BLaER1 (cell line): ENCODE measurements at regions not wholly inside any gene's neighbourhood (a gene's known extent, or its start where the extent isn't known, plus 50 kb on each side); places are given as distances from the start of the nearest gene placed in this dataset.
A peak's percentile ranks its signal among the peaks of the same experiment; 100 is the strongest.

Source experiments
- H3K27ac ChIP-seq: shearing (Covaris generic); formaldehyde crosslinking; 2 replicates; pipeline ENCODE4 v1.8.1; 2022
- H3K27me3 ChIP-seq: shearing (Covaris generic); formaldehyde crosslinking; 2 replicates; pipeline ENCODE4 v1.8.1; 2022
- H3K36me3 ChIP-seq: shearing (Covaris generic); formaldehyde crosslinking; 2 replicates; pipeline ENCODE4 v1.8.1; 2022
- H3K4me1 ChIP-seq: shearing (Covaris generic); formaldehyde crosslinking; 2 replicates; pipeline ENCODE4 v1.8.1; 2022
- H3K4me2 ChIP-seq: shearing (Covaris generic); formaldehyde crosslinking; 2 replicates; pipeline ENCODE4 v1.8.1; 2022
- H3K4me3 ChIP-seq: shearing (Covaris generic); formaldehyde crosslinking; 2 replicates; pipeline ENCODE4 v1.8.1; 2022
- H3K9ac ChIP-seq: shearing (Covaris generic); formaldehyde crosslinking; 2 replicates; pipeline ENCODE4 v1.8.1; 2022
- H3K9me3 ChIP-seq: shearing (Covaris generic); formaldehyde crosslinking; 2 replicates; pipeline ENCODE4 v1.8.1; 2022
- H4K20me1 ChIP-seq: shearing (Covaris generic); formaldehyde crosslinking; 2 replicates; pipeline ENCODE4 v1.8.1; 2022
- Cebpa-rat ChIP-seq: shearing (Covaris generic); IDR thresholded peaks from 2 replicates; pipeline ENCODE4 v1.8.1; 2022

- H3K27ac ChIP-seq = no peak overlapping the region
- no peak overlapping the region for H3K9ac ChIP-seq
- H3K36me3 ChIP-seq = no peaks in the 10 kb centered on the region
- no peak overlapping the region for H3K4me2 ChIP-seq
- H4K20me1 ChIP-seq = no peaks in the 10 kb centered on the region
- H3K27me3 ChIP-seq = peaks cover 7% of the 10 kb centered on the region; the same call in 1 of the 2 replicates
- no peaks in the 10 kb centered on the region for H3K9me3 ChIP-seq
- H3K4me1 ChIP-seq = peaks cover 4% of the 10 kb centered on the region; the same call in 1 of the 2 replicates
- H3K4me3 ChIP-seq = no peak overlapping the region
- no peak for TF ChIP-seq Cebpa-rat
Measured at GRCh38 chr14:89028462-89029134, 204.1 kb downstream of the TTC8 start.

- H3K27ac ChIP-seq = no peak overlapping the region
- no peak overlapping the region for H3K9ac ChIP-seq
- H4K20me1 ChIP-seq = no peaks in the 10 kb centered on the region
- peaks cover 4% of the 10 kb centered on the region; the same call in 1 of the 2 replicates for H3K4me1 ChIP-seq
- peaks cover 7% of the 10 kb centered on the region; the same call in 1 of the 2 replicates for H3K27me3 ChIP-seq
- no peak for TF ChIP-seq Cebpa-rat
- no peaks in the 10 kb centered on the region for H3K36me3 ChIP-seq
- no peak overlapping the region for H3K4me2 ChIP-seq
- H3K4me3 ChIP-seq = no peak overlapping the region
- no peaks in the 10 kb centered on the region for H3K9me3 ChIP-seq
Measured at GRCh38 chr14:89029961-89030694, 205.7 kb downstream of the TTC8 start.

- H3K9ac ChIP-seq = no peak overlapping the region
- TF ChIP-seq Cebpa-rat = no peak
- no peak overlapping the region for H3K27ac ChIP-seq
- peaks cover 4% of the 10 kb centered on the region; the same call in 1 of the 2 replicates for H3K4me1 ChIP-seq
- H3K4me2 ChIP-seq = no peak overlapping the region
- no peak overlapping the region for H3K4me3 ChIP-seq
- H3K36me3 ChIP-seq = no peaks in the 10 kb centered on the region
- no peaks in the 10 kb centered on the region for H4K20me1 ChIP-seq
- H3K9me3 ChIP-seq = no peaks in the 10 kb centered on the region
- H3K27me3 ChIP-seq = peaks cover 7% of the 10 kb centered on the region; the same call in 1 of the 2 replicates
Measured at GRCh38 chr14:89030921-89031320, 206.5 kb downstream of the TTC8 start.

DNA sequence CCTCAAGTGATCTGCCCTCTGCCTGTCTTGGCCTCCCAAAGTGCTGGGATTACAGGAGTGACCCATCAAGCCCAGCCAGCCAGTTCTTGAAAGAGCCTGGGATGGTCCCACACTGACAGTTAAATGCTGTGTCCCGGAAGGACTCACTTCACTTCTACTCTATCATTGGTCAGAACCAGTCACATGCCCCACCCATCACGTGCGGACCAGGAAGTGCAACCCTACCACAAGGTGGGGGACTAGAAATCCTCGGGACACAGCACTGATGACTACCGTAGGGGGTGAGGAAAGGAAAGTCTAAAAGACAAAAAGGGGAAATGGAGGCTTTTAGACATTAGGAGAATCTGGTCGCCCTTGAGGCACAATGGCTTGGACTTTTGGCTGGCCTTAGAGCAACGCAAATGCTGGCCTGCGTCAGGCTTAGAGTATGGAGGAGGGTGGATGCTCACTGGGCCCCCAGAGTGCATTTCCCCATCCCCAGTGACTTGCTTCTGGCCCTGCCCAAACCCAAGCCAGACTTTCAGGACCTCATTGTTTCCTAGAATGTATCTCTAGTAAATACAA is 207.7 kb downstream of the TTC8 start:
- Histone ChIP-seq H3K4me3 (no peak overlapping the region), H3K27ac (no peak overlapping the region), H3K27me3 (peaks cover under 1% of the 10 kb centered on the region; the same call in 1 of the 2 replicates), H3K9me3 (no peaks in the 10 kb centered on the region), H3K4me1 (peaks cover 4% of the 10 kb centered on the region; the same call in 1 of the 2 replicates), H4K20me1 (no peaks in the 10 kb centered on the region), H3K9ac (no peak overlapping the region), H3K4me2 (no peak overlapping the region), H3K36me3 (no peaks in the 10 kb centered on the region)
- no peak for TF ChIP-seq Cebpa-rat

- Histone ChIP-seq H3K27me3 (no peaks in the 10 kb centered on the region), H3K9me3 (no peaks in the 10 kb centered on the region), H3K4me2 (no peak overlapping the region), H3K4me3 (no peak overlapping the region), H3K4me1 (no peaks in the 10 kb centered on the region), H4K20me1 (no peaks in the 10 kb centered on the region), H3K27ac (no peak overlapping the region), H3K36me3 (no peaks in the 10 kb centered on the region), H3K9ac (no peak overlapping the region)
- TF ChIP-seq Cebpa-rat = no peak
Measured at GRCh38 chr14:89033756-89034155, 209.3 kb downstream of the TTC8 start.

DNA sequence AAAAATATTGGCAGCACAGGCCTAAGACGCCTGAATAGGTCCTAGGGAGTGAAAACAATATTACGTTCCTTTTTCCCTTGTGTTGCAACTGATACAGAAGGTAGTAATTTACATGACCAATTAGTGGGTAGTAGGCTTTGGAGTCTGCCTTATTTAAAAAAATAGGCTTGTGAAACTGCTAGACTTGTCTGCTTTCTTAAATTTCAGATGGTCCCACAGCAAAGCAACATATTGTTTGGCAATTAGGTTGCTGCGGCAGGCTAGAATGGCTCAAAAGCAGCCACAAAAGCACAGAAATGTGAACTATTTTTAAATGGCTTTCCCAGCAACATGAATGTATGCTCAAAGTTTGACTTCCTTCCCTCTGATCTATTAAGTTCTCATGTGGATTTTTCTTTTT is 211.9 kb downstream of the TTC8 start:
- Histone ChIP-seq H3K4me3 (no peak overlapping the region), H3K27me3 (no peaks in the 10 kb centered on the region), H3K9ac (no peak overlapping the region), H3K27ac (no peak overlapping the region), H4K20me1 (no peaks in the 10 kb centered on the region), H3K36me3 (no peaks in the 10 kb centered on the region), H3K9me3 (no peaks in the 10 kb centered on the region), H3K4me2 (no peak overlapping the region), H3K4me1 (peaks cover 10% of the 10 kb centered on the region)
- no peak for TF ChIP-seq Cebpa-rat

GRCh38 chr14:89037065-89037464 is 212.6 kb downstream of the TTC8 start:
- no peaks in the 10 kb centered on the region for H3K27me3 ChIP-seq
- no peaks in the 10 kb centered on the region for H3K36me3 ChIP-seq
- no peaks in the 10 kb centered on the region for H3K9me3 ChIP-seq
- no peak overlapping the region for H3K9ac ChIP-seq
- no peak overlapping the region for H3K4me2 ChIP-seq
- H4K20me1 ChIP-seq = no peaks in the 10 kb centered on the region
- H3K27ac ChIP-seq = no peak overlapping the region
- H3K4me3 ChIP-seq = no peak overlapping the region
- TF ChIP-seq Cebpa-rat = no peak
- peaks cover 10% of the 10 kb centered on the region for H3K4me1 ChIP-seq

- Histone ChIP-seq H3K4me2 (peak overlapping the region; percentile 98), H3K9ac (no peak overlapping the region), H3K27ac (no peak overlapping the region)
Measured at GRCh38 chr14:89040080-89040459, 215.6 kb downstream of the TTC8 start.

GRCh38 chr14:89040460-89041256 is 216.2 kb downstream of the TTC8 start:
- Histone ChIP-seq H3K27ac (peak overlapping the region; percentile 59; the same call in 1 of the 2 replicates), H3K9ac (peak overlapping the region; percentile 64), H3K4me2 (peak overlapping the region; percentile 98), H3K4me1 (peaks cover 10% of the 10 kb centered on the region), H3K27me3 (no peaks in the 10 kb centered on the region), H3K36me3 (no peaks in the 10 kb centered on the region), H3K4me3 (peak overlapping the region; percentile 62), H4K20me1 (no peaks in the 10 kb centered on the region), H3K9me3 (peaks cover 5% of the 10 kb centered on the region; the same call in 1 of the 2 replicates)
- no peak for TF ChIP-seq Cebpa-rat

More at GRCh38 chr14:89040080-89040459, 215.6 kb downstream of the TTC8 start:
- Histone ChIP-seq H3K4me1 (peaks cover 10% of the 10 kb centered on the region), H3K4me3 (no peak overlapping the region), H4K20me1 (no peaks in the 10 kb centered on the region), H3K27me3 (no peaks in the 10 kb centered on the region), H3K36me3 (no peaks in the 10 kb centered on the region), H3K9me3 (peaks cover 5% of the 10 kb centered on the region; the same call in 1 of the 2 replicates)
- no peak for TF ChIP-seq Cebpa-rat
